ENCODE measurements at regions not wholly inside any gene's neighbourhood (a gene's known extent, or its start where the extent isn't known, plus 50 kb on each side); places are given as distances from the start of the nearest gene placed in this dataset.

DNA sequence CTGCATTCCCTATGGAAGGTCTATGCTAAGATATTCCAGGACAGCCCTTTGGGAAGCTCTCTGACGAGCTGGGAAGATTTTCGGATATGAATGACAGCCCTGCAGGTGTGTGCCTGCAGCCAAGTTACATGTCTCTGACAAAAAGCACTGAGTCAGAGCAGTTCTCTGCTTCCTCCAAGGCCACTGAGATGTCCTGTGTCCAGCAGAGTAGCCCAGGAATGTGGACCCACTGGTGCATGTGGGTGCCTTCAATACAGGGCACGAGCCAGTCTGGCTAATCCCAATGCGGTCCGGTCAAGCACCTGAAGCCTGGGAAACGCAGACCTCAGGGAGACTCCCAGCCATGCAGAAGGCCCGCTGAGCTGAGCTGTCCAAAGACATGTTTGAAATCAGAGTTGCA is 565.7 kb downstream of the TCERG1L start:
- H3K36me3 ChIP-seq (ENCODE audit: insufficient read depth, low read length, poor library complexity, severe bottlenecking) = no peaks in the 10 kb centered on the region
- TF ChIP-seq, protein P1, sequence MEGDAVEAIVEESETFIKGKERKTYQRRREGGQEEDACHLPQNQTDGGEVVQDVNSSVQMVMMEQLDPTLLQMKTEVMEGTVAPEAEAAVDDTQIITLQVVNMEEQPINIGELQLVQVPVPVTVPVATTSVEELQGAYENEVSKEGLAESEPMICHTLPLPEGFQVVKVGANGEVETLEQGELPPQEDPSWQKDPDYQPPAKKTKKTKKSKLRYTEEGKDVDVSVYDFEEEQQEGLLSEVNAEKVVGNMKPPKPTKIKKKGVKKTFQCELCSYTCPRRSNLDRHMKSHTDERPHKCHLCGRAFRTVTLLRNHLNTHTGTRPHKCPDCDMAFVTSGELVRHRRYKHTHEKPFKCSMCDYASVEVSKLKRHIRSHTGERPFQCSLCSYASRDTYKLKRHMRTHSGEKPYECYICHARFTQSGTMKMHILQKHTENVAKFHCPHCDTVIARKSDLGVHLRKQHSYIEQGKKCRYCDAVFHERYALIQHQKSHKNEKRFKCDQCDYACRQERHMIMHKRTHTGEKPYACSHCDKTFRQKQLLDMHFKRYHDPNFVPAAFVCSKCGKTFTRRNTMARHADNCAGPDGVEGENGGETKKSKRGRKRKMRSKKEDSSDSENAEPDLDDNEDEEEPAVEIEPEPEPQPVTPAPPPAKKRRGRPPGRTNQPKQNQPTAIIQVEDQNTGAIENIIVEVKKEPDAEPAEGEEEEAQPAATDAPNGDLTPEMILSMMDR (conservative IDR thresholded peaks at IDR 0.05; ENCODE audit: low read depth, low read length) = no peak
- no peak for TF ChIP-seq EZH2 (IDR thresholded peaks at IDR 0.05; ENCODE audit: borderline replicate concordance, low read depth, low read length, poor library complexity, severe bottlenecking)
- no peak overlapping the region for H3K27ac ChIP-seq (ENCODE audit: low read depth, low read length, poor library complexity, severe bottlenecking)
- no TSS peak for BruUV-seq (replicated peaks)
- DNase-seq (ENCODE audit: low spot score) = no peak
- no peaks in the 10 kb centered on the region for H3K9me3 ChIP-seq (ENCODE audit: low read depth, low read length, poor library complexity, severe bottlenecking)
- H3K4me1 ChIP-seq (ENCODE audit: insufficient read depth, low read length, poor library complexity, severe bottlenecking) = peaks cover 27% of the 10 kb centered on the region
- CTCF ChIA-PET = interaction anchor here (0.9 kb wide), 1 partner anchor 865 kb away, joined by 4 read pairs; no protein-coding TSS in a partner anchor
- POLR2A ChIA-PET (ENCODE audit: low non-redundant PET) = no interaction called here
- intact Hi-C loops (cut with micrococcal nuclease; ENCODE audit: unreplicated experiment) = no loop called here
- H3K4me3 ChIP-seq (ENCODE audit: low read depth, low read length, poor library complexity, severe bottlenecking) = no peak overlapping the region
- H3K27me3 ChIP-seq (replicated peaks; ENCODE audit: insufficient read depth, low read depth, low read length, poor library complexity) = no peaks in the 10 kb centered on the region

DNA sequence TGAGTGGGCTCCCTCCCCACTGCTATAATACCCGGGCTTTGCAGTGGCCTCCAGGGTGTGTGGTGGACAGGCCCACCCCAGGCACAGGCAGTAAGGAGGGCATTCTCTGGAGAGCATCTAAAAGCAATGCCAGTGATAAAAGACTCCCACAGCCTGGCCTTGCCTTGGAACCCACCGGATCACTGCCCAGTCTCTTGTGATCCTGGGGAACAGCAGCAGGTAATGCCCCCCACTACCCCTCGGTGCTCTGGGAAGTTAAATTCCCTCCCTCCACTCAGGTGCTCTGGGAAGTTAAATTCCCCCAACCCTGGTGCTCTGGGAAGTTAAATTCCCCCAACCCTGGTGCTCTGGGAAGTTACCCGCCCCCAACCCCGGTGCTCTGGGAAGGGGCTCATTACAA is 565.2 kb downstream of the TCERG1L start:
- CTCF ChIA-PET = no interaction called here
- intact Hi-C loops (cut with micrococcal nuclease; ENCODE audit: unreplicated experiment) = no loop called here
- H3K4me1 ChIP-seq (ENCODE audit: insufficient read depth, low read length, poor library complexity, severe bottlenecking) = peaks cover 27% of the 10 kb centered on the region
- no peak for DNase-seq (ENCODE audit: low spot score)
- no peaks in the 10 kb centered on the region for H3K27me3 ChIP-seq (replicated peaks; ENCODE audit: insufficient read depth, low read depth, low read length, poor library complexity)
- POLR2A ChIA-PET (ENCODE audit: low non-redundant PET) = interaction anchor here (1.0 kb wide), 1 partner anchor 10 kb away, joined by 6 read pairs; no protein-coding TSS in a partner anchor
- no TSS peak for BruUV-seq (replicated peaks)
- no peak overlapping the region for H3K4me3 ChIP-seq (ENCODE audit: low read depth, low read length, poor library complexity, severe bottlenecking)
- no peaks in the 10 kb centered on the region for H3K36me3 ChIP-seq (ENCODE audit: insufficient read depth, low read length, poor library complexity, severe bottlenecking)
- no peaks in the 10 kb centered on the region for H3K9me3 ChIP-seq (ENCODE audit: low read depth, low read length, poor library complexity, severe bottlenecking)
- TF ChIP-seq, protein P1 (conservative IDR thresholded peaks at IDR 0.05; ENCODE audit: low read depth, low read length) = no peak
- no peak for TF ChIP-seq EZH2 (IDR thresholded peaks at IDR 0.05; ENCODE audit: borderline replicate concordance, low read depth, low read length, poor library complexity, severe bottlenecking)
- peak overlapping the region; percentile 79 for H3K27ac ChIP-seq (ENCODE audit: low read depth, low read length, poor library complexity, severe bottlenecking)

DNA sequence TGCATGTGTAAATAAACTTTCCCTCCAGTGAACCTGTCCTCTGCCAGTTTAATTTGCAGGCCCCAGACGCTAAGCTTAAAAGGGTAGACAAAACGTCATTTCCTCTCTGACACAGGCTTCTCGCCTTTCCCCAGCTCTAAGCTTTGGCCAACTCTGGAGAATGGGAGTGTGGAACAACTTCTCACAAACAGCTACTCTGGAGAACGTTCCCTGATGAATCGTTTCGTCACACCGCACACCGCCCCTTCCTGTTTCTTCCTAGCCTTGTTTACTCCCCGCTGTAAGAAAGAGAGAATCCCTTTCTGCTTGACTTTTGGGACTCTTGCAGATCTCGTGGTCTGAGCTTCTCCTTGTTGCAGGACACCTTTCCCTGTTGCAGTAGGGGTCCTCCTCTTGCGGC is 564.2 kb downstream of the TCERG1L start:
- Histone ChIP-seq H3K4me3 (ENCODE audit: low read depth, low read length, poor library complexity, severe bottlenecking) (no peak overlapping the region), H3K27me3 (replicated peaks; ENCODE audit: insufficient read depth, low read depth, low read length, poor library complexity) (no peaks in the 10 kb centered on the region), H3K9me3 (ENCODE audit: low read depth, low read length, poor library complexity, severe bottlenecking) (no peaks in the 10 kb centered on the region), H3K27ac (ENCODE audit: low read depth, low read length, poor library complexity, severe bottlenecking) (peak overlapping the region; percentile 79), H3K36me3 (ENCODE audit: insufficient read depth, low read length, poor library complexity, severe bottlenecking) (no peaks in the 10 kb centered on the region), H3K4me1 (ENCODE audit: insufficient read depth, low read length, poor library complexity, severe bottlenecking) (peaks cover 27% of the 10 kb centered on the region)
- POLR2A ChIA-PET (ENCODE audit: low non-redundant PET) = interaction anchor here (1.0 kb wide), 1 partner anchor 9 kb away, joined by 6 read pairs; no protein-coding TSS in a partner anchor
- no TSS peak for BruUV-seq (replicated peaks)
- intact Hi-C loops (cut with micrococcal nuclease; ENCODE audit: unreplicated experiment) = no loop called here
- TF ChIP-seq, protein P1 (conservative IDR thresholded peaks at IDR 0.05; ENCODE audit: low read depth, low read length) = no peak
- no peak for TF ChIP-seq EZH2 (IDR thresholded peaks at IDR 0.05; ENCODE audit: borderline replicate concordance, low read depth, low read length, poor library complexity, severe bottlenecking)
- peak; percentile 43 for DNase-seq (ENCODE audit: low spot score)
- CTCF ChIA-PET = no interaction called here

All from A673 (cell line).